GM19239 (cell line): ENCODE measurements at regions not wholly inside any gene's neighbourhood (a gene's known extent, or its start where the extent isn't known, plus 50 kb on each side); places are given as distances from the start of the nearest gene placed in this dataset.
"Not testable (repeated sequence)": the region's sequence is repeated elsewhere in the genome, so short reads cannot be mapped to it uniquely, and the experiment has no call there.

ENCODE experiments used
- DNase-seq: peaks from one replicate; pipeline ENCODE4 v3.0.0; 2011; ENCODE audit warnings: low spot score; ENCODE audit not compliant: insufficient read length
- FAIRE-seq: peaks from 2 replicates; lab custom pipeline; 2011; peaks lifted over from hg19 to GRCh38; lab: Jason Lieb, UNC

DNA sequence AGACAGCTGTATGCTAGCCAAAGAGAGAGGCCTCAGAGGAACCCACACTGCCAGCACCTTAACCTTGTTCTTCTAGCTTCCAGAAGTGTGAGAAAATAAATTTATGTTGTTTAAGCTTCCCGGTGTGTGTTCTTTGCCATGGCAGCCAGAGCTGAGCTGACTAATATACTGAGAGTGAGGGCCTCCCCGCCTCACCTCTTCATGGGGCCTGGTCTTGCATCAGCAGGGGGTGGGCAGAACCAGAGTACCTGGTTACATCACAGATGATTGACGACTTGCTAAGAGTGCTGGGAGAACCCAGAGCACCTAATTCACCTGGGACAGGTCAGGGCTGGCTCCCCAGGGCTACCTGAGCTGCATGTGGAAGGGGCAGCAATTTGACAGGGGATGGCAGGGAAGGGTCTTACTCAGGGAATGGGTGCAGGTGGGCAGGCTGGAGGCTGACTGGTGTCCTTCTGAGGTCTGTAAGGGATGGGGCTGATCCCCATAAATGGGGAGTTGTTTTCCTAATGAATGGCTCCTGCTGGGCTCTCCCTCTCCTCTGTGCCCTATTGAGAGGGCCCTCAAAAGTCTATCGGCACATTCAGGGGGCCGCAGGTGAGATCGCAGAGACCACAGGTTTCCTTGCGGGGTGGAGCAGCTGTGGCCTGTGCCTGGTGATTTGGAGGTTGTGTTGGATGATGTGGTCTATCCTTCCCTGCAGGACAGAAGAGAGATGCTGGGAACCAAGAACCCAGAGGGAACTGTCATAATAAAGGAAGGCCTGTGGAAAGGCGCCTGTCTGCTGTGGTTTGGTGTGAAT, 60.6 kb upstream of the ETV3 start:
- FAIRE-seq (no peak), DNase-seq (no peak)

DNA sequence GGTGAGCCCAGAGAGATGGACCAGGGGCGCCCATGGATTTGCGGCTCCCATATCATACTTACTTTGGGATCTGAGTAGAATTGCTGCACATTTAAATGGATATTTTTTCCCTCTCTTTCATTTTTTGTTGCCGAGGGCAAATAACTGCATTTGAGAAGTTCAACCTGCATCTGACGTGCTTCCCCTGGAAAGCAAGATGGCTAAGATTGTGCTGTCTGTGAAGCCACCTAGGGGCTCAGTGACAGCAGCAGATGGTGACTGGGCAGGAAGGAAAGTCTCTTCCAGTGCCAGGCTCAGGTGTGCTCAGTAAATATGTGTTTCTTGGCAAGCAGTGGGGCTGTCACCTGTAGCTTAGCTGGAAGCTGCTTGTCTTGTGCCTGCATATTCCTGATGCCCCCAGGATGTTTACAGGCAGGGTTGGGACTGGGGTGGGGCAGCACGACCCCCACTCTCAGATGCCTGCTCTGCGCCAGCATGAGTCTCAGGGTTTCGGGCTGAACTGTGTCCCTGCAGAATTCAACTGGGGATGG, 59.8 kb upstream of the ETV3 start:
- FAIRE-seq (no peak), DNase-seq (no peak)

DNA sequence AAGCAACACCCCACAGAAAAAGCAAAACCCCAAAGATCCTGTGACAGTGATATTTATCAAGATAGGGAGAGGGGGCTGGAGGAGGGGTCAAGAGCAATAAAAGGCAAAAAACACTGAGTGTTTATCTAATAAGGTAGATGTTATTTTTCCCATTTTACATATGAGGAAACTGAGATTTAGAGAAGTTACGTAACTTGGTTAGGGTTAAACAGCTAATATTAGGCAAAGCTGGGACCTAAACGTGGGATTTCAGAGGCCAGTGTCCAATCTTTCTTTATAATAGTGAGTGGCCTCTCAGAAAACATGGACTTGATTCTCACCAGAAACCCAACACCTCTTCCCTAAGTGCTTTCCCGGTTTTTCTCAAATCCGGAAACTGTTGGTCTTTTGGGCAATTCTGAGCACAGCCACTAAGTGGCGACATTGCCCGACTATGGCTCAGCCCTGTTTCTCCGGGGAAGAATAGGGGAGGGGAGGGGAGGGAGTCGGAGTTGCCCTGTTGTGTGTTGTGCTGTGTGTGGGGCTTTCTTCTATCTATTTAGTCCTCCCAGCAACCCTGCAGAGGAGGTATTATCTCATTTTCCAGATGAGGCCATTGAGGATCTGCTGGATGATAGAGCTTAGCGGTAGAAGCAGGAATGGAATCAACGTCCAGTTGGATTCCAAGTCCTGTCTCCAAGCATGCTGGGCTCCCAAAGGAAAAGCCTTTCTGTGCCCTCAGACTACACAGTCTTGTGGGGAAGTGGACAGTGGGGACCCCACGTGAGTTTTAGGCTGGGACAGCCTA, 58.7 kb upstream of the ETV3 start:
- peak; percentile 56 for FAIRE-seq
- DNase-seq, result not testable (repeated sequence)

DNA sequence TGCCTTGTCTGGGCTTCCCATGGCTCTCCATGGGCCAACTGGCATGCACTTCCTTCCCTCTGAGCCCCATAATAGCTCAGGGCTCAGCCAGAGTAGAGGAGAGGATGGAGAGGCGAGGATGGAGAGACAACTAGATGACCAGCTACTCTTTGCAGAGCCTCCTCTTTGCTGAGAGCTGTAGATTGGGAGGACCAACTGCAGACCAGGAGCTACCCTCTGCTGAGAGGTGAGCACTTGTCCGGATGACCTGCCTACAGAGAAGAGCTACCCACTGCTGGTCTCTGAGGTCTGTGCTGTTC, 58.0 kb upstream of the ETV3 start:
- no peak for FAIRE-seq

DNA sequence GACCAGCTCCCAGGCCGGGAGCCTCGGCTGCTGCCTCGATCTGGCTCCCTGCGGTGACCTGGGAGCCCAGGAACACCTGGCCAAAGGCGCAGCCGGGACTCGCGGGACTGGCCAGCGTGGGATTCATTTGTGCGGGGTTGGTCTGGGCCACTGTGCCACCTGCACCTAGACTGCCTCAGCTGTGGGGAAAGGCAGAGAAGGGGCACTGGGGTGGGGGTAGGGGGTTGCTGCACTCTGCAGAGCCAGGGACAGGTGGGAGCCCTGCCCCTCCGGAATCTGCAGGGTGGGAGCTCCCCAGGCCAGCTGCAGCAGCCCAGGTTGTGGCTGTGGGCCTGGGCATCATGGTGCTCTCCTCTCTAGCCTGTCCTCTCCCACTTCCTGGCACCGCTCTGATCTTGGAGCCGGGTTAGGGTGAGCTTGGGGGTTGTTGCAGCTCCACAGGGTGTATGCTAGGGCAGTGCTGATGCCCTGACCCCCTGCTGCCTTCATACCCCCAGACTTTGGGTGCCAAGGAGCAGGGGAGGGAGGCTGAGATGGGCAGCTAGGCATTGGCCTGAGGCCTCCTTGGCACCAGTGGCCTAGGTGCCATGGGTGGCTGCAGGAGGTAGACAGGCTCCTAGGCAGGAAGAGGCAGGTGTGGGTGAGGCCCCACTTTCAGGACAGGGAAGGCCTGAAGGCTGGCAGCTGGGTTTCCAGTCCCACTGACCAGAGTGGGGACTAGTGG, 57.5 kb upstream of the ETV3 start:
- DNase-seq (no peak), FAIRE-seq (no peak)

More for the DNA sequence above, 58.0 kb upstream of the ETV3 start:
- no peak for DNase-seq

DNA sequence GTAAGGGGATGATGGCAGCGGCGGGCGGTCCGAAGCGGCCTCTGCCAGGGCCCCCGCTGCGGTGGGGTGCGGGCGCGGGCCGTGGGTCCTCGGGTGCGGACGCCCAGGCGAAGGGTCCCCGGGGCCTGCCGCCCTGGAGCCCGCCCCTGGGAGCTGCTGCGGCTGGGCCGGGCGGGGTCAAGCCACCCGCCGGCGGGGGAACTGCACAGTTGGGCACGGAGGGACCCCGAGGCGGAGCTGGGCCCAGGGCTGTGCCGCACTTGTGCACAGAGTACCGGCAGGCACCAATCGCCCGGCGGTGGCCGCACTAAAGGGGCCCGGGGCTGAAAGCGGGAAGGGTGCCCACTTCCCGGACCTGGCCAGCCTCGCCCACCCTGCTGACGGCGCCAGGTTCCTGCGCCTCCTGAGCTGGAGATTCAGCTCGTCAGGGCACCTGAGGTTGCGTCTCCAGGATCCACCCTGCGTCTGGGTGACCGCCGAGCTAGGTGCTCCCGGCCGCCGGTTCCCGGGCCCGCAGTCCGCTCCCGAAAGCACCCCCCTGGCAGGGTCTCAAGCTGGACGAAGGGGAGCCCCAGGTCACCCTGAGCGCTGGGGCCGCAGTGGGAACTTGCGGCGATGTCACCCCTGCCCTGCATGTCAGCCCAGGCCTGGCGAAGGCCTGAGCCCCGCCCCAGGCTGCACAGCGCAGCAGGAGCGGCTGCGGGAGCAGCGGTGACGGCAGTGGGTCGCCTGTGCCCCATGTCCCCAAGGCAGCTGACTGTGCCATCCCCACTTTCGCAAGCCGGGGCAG, 56.7 kb upstream of the ETV3 start:
- FAIRE-seq (no peak), DNase-seq (no peak)

DNA sequence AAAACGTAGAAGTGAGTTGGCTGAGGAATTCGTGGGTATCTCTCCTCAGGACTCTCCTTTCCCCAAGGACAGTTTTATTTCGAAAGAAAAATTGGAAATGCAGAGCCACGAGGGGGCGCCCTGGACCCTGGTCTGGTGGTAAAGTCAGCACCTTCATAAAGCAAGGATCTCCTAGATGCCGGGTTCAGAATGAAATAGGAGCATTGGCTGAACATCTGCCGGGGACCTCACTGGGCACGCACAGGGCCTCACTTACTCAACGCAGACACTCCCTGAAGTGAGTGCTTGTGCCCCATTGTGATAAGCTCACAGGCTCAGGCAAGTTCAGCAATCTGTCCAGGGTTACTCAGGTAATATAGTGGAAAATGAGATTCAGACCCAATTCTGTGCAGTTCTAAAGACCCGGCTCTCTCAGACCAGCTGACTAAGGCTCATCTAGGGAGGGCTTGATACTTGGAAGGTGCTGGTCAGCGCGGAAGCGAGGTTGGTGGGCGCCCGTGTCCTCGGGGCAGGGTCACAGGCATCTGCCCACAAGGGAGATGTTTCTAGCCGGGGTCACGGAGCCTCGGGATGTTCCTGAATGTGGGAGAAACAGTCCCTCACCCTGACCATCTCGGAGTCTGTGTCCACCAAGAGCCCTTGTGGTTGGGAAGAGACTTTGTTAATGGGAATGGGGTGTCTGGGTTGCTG, 55.7 kb upstream of the ETV3 start:
- DNase-seq, result peak; percentile 61
- peak; percentile 70 for FAIRE-seq

DNA sequence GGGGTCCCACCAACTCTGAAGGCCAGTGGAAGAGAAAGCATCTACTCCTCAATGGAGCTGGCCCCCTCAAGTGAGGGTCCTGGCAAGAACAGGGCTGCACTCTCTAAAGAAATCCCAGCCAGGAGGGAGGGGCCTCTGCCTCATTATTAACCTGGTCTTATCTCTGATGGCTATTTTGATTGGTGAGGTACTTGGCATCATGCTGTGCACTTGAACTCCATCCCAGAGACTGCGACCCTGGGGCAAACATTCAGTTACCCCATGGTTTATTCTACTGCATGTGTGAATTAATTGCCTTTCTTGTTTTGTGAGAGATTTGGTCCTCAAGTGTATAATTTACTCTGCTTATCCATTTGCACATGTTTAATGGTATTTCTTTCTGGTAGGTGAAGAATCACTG, 55.0 kb upstream of the ETV3 start:
- no peak for FAIRE-seq
- DNase-seq, result no peak

DNA sequence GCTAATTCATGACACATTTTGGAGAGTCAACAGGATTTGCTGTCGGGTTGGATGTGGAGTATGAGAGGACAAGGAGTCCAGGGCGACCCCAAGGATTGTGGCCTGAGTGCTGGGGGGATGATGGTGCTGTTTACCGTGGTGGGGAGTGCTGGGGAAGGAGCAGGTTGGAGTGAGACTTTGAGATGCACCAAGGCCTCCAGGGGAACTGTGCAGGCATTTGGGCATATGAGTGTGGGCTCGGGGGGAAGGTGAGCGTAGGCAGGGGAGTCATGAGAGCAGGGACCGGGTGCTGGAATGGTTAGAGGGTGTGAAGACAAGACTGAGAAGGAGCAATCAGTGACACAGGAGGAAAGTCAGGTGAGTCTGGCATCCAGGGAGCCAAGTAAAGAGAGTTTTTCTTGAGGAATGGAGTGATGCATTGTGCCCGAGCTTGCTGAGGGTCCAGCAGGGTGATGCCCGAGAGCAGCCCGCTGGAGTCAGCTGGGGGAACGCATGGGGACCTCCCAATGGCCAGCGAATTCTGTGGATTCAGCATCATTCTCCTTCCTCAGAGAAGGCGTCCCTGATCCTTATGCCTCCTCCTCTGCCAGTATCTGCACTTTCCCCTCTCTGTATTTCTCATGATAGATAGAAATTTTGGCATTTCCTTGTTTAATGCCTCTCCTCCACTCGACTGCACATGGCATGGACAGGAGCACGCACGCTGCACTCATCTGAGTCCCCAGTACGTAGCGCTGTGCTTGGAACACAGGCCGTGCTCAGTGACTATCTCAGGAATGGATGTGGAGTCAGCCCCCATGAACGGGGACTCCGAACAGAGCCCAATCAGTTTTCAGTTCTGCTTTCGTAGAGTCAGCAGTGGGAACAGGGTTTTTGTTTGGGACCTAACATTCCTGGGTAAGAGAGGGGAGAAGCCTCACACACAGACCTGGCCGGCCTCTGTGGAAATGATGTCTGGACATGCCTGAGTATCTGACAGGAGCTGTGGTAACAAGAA, 52.1 kb upstream of the ETV3 start:
- no peak for DNase-seq
- no peak for FAIRE-seq

DNA sequence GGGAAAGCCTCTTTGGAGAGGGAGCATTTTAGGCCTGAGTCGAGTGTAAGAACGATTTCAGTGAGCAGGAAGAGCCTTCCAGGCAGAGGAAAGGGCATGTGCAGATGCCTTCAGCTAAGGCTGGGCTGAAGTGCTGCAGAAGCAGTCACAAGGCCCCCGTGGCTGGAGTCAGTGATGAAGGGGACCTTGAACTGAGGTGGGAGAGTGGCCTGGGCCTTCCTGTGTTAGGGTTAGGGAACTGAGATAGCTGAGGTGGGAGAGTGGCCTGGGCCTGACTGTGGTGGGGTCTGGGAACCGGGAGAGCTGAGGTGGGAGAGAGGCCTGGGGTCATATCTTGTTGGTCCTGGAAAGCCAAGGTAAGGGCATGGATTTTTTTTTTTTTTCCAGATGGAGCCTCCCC, 50.9 kb upstream of the ETV3 start:
- FAIRE-seq (no peak), DNase-seq (no peak)
